ENCODE measurements at regions not wholly inside any gene's neighbourhood (a gene's known extent, or its start where the extent isn't known, plus 50 kb on each side); places are given as distances from the start of the nearest gene placed in this dataset.
"Not testable (repeated sequence)": the region's sequence is repeated elsewhere in the genome, so short reads cannot be mapped to it uniquely, and the experiment has no call there.

GRCh38 chrX:41023098-41023497 is 62.1 kb upstream of the USP9X start:
- no peak overlapping the region for H3K4me3 ChIP-seq (ENCODE audit: low read length)
- H3K4me1 ChIP-seq (ENCODE audit: low read length), result peaks cover 18% of the 10 kb centered on the region
- H3K9ac ChIP-seq (ENCODE audit: low read length), result no peak overlapping the region
- H4K20me1 ChIP-seq (ENCODE audit: insufficient read depth, low read length), result no peaks in the 10 kb centered on the region
- no peak overlapping the region for H2AFZ ChIP-seq (ENCODE audit: low read depth, low read length)
- no peak overlapping the region for H3K27ac ChIP-seq (ENCODE audit: low read length)
- no peaks in the 10 kb centered on the region for H3K79me2 ChIP-seq (ENCODE audit: low read length)
- no peaks in the 10 kb centered on the region for H3K36me3 ChIP-seq (replicated peaks; ENCODE audit: low read depth, low read length)
- no peaks in the 10 kb centered on the region for H3K27me3 ChIP-seq (ENCODE audit: low read depth, low read length)
- no peak for TF ChIP-seq EZH2phosphoT487 (IDR thresholded peaks at IDR 0.05; ENCODE audit: low read depth)
- TF ChIP-seq, protein P1, sequence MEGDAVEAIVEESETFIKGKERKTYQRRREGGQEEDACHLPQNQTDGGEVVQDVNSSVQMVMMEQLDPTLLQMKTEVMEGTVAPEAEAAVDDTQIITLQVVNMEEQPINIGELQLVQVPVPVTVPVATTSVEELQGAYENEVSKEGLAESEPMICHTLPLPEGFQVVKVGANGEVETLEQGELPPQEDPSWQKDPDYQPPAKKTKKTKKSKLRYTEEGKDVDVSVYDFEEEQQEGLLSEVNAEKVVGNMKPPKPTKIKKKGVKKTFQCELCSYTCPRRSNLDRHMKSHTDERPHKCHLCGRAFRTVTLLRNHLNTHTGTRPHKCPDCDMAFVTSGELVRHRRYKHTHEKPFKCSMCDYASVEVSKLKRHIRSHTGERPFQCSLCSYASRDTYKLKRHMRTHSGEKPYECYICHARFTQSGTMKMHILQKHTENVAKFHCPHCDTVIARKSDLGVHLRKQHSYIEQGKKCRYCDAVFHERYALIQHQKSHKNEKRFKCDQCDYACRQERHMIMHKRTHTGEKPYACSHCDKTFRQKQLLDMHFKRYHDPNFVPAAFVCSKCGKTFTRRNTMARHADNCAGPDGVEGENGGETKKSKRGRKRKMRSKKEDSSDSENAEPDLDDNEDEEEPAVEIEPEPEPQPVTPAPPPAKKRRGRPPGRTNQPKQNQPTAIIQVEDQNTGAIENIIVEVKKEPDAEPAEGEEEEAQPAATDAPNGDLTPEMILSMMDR (IDR thresholded peaks at IDR 0.05; ENCODE audit: low read depth, low read length), result no peak
- no peak overlapping the region for H3K4me2 ChIP-seq (ENCODE audit: low read length)
- H3K9me3 ChIP-seq (ENCODE audit: insufficient read depth, low read length), result no peaks in the 10 kb centered on the region

GRCh38 chrX:41024335-41024734 is 60.9 kb upstream of the USP9X start:
- H3K36me3 ChIP-seq (replicated peaks; ENCODE audit: low read depth, low read length); H3K27ac ChIP-seq (ENCODE audit: low read length); H2AFZ ChIP-seq (ENCODE audit: low read depth, low read length); H3K9ac ChIP-seq (ENCODE audit: low read length); H3K4me2 ChIP-seq (ENCODE audit: low read length); H3K27me3 ChIP-seq (ENCODE audit: low read depth, low read length); H3K79me2 ChIP-seq (ENCODE audit: low read length); H3K9me3 ChIP-seq (ENCODE audit: insufficient read depth, low read length); H3K4me3 ChIP-seq (ENCODE audit: low read length); H4K20me1 ChIP-seq (ENCODE audit: insufficient read depth, low read length): not testable (repeated sequence)
- peaks cover 20% of the 10 kb centered on the region for H3K4me1 ChIP-seq (ENCODE audit: low read length)

DNA sequence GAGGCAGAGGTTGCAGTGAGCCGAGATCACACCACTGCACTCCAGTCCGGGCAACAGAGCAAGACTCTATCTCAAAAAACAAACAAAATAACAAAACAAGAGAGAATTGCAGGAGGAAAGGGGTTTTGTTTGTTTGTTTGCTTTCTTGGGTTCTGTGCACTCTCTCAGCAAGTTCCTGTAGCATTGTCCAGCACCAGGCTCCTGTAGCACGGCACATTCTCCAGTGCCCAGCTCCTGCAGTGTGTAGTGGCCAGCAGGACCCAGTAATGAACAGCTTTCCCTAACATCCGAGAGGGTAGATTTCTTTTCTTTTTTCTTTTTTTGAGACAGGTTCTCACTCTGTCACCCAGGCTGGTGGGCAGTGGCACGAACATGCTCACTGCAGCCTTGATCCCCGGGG is 60.5 kb upstream of the USP9X start:
- H3K4me1 ChIP-seq (ENCODE audit: low read length), result peaks cover 20% of the 10 kb centered on the region
- no peak overlapping the region for H3K27ac ChIP-seq (ENCODE audit: low read length)
- H3K9me3 ChIP-seq (ENCODE audit: insufficient read depth, low read length), result no peaks in the 10 kb centered on the region
- H2AFZ ChIP-seq (ENCODE audit: low read depth, low read length), result no peak overlapping the region
- no peaks in the 10 kb centered on the region for H3K36me3 ChIP-seq (replicated peaks; ENCODE audit: low read depth, low read length)
- no peak overlapping the region for H3K4me3 ChIP-seq (ENCODE audit: low read length)
- no peak overlapping the region for H3K9ac ChIP-seq (ENCODE audit: low read length)
- no peaks in the 10 kb centered on the region for H4K20me1 ChIP-seq (ENCODE audit: insufficient read depth, low read length)
- H3K27me3 ChIP-seq (ENCODE audit: low read depth, low read length), result no peaks in the 10 kb centered on the region
- no peak overlapping the region for H3K4me2 ChIP-seq (ENCODE audit: low read length)
- TF ChIP-seq, protein P1 (IDR thresholded peaks at IDR 0.05; ENCODE audit: low read depth, low read length), result no peak
- TF ChIP-seq EZH2phosphoT487 (IDR thresholded peaks at IDR 0.05; ENCODE audit: low read depth), result no peak
- no peaks in the 10 kb centered on the region for H3K79me2 ChIP-seq (ENCODE audit: low read length)

DNA sequence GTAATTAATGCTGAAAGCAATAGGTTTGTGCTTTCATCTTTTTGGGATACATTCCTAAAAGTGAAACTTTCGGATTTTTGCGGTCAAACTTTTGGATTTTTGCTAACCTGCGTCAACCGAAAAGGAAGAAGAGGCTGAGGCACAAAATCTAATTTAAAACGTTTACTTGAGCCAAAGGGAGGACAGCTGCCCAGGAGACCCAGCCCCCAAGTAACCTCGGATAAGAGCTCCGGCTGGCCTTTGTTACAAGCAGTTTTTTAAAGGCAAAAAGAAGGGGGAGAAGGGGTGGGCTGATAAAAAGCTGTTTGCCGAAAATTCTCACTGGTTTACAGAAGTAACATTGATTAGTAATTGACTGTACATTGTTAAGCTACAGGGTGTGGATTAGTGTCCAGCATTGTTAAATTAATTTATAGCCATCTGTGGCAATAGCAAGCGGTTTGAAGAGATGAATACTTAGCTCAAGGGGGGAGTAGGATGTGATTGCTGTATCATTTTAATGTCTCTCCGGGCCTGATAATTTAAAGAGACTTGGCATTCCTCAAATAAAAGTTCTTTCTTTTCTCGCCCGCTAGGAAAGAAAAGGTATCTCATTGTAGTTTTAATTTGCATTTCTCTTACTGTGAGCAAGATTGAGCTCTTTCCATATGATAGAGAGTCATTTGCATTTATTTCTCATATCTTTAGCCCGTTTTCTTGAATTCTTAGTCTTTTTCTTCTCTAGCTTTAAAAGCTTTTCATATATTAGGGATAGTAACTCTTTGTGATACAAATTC is 59.1 kb upstream of the USP9X start:
- H2AFZ ChIP-seq (ENCODE audit: low read depth, low read length), result no peak overlapping the region
- no peak overlapping the region for H3K9ac ChIP-seq (ENCODE audit: low read length)
- TF ChIP-seq, protein P1 (IDR thresholded peaks at IDR 0.05; ENCODE audit: low read depth, low read length), result no peak
- no peak for TF ChIP-seq EZH2phosphoT487 (IDR thresholded peaks at IDR 0.05; ENCODE audit: low read depth)
- no peaks in the 10 kb centered on the region for H4K20me1 ChIP-seq (ENCODE audit: insufficient read depth, low read length)
- no peak overlapping the region for H3K27ac ChIP-seq (ENCODE audit: low read length)
- no peak overlapping the region for H3K4me2 ChIP-seq (ENCODE audit: low read length)
- no peak overlapping the region for H3K4me3 ChIP-seq (ENCODE audit: low read length)
- no peaks in the 10 kb centered on the region for H3K9me3 ChIP-seq (ENCODE audit: insufficient read depth, low read length)
- H3K4me1 ChIP-seq (ENCODE audit: low read length), result peaks cover 20% of the 10 kb centered on the region
- H3K27me3 ChIP-seq (ENCODE audit: low read depth, low read length), result no peaks in the 10 kb centered on the region
- H3K36me3 ChIP-seq (replicated peaks; ENCODE audit: low read depth, low read length), result no peaks in the 10 kb centered on the region
- H3K79me2 ChIP-seq (ENCODE audit: low read length), result no peaks in the 10 kb centered on the region
